ENCODE measurements at regions not wholly inside any gene's neighbourhood (a gene's known extent, or its start where the extent isn't known, plus 50 kb on each side); places are given as distances from the start of the nearest gene placed in this dataset.
A peak's percentile ranks its signal among the peaks of the same experiment; 100 is the strongest.

DNA sequence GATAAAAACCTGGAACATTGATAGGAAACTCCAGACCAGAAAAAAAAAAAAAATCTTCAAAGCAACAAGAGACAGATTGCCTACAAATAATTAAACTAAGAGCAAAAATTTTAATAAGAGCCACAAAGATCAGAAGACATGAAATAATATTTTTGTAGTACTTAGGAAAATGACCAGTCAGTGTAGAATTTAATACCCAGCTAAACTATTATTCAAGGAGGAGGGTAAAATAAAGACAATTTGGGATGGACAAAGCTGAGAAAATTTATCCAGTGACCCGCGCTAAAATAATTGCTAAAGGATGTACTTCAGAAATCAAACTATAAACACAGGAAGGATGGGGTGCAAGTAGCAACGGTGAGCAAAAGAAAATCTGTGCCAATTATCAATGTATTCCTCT, 133.2 kb downstream of the AQP9 start:
- no peak for DNase-seq

DNA sequence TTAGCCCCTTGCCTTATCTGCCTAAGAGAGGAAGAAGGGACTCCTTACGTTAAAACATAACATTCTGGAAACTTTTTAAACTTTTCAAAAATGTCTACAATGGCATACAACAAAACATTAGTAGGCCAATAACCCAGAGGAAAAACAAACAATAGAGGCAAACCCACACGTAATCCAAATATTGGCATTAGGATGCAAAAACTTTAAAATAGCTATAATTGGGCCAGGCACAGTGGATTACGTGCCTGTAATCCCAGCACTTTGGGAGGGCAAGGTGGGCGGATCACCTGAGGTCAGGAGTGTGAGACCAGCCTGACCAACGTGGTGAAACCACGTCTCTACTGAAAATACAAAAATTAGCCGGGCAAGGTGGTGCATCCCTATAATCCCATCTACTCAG, 134.9 kb downstream of the AQP9 start:
- no peak for DNase-seq

DNA sequence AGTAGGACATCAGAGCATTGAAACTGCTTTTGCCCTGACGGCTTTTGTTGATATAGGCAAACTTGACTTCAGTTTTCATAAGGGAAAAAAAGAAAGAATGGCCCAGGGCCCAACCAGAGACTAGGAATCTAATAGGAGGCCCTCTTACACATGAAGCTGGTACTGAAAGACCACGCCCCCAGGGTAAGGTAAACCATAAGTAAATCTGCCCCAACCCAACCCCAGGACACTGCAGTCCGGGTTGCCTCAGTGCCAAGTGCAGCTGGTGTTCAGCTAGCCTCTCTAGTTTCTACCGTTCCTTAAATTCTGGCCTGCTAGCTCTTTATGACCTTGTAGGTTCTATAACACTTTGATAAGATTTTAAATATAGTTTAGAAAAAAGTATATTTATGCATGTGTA, 136.7 kb downstream of the AQP9 start:
- DNase-seq: no peak

DNA sequence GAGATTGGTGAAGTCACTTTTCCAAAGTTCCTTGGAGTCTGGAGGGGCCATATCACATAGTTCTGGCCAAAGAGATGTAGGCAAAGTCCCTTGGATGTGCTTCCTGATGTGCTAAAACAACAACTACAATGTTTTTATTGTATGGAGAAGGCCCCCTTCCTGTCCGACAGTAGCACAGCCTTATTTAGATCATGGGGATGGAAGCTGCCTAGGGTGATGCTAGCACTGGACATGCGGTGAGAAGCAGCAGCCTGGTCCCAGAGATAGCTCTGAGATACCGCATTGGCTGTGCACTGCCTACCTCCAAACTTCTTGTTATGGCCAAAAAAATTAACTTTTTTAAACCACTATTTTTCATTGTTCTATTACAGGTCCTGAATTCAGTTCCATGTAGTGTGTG, 137.6 kb downstream of the AQP9 start:
- no peak for DNase-seq

DNA sequence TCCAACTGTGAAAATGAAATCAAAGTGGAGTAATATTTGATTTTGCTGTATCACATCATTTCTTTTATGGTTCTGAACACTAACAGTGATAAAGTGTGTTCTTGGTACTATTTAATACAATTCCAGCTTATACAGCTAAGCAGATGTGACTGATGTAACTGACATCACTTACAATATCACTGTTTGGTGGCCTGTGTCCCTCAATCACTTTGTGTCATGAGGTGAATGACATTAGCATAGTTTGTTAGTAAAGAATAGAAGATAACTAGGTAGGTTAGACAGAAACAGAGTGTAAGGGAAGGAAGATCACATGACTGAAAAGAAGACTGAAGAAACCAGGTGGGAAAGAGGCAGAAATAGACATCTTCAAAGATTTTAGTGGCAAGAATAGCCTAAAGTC, 138.7 kb downstream of the AQP9 start:
- no peak for DNase-seq

DNA sequence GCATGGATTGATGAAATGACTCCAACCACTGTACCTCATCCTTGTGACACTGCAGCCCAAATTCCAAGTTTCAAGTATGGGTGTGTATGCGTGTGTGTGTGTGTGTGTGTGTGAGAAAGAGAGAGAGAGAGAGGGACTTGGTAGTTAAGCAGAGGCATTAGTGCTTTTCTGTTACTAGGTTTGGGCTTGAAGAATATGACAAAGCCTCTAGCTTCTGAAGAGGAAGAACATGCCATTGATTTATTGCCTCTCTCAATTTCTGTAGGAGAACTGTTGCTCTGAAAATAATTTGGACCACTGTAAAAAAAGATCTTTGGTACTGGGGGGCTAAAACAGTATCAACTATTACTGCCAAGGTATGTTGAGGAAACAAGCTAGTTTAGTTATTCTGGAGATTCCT, 139.2 kb downstream of the AQP9 start:
- DNase-seq: no peak

DNA sequence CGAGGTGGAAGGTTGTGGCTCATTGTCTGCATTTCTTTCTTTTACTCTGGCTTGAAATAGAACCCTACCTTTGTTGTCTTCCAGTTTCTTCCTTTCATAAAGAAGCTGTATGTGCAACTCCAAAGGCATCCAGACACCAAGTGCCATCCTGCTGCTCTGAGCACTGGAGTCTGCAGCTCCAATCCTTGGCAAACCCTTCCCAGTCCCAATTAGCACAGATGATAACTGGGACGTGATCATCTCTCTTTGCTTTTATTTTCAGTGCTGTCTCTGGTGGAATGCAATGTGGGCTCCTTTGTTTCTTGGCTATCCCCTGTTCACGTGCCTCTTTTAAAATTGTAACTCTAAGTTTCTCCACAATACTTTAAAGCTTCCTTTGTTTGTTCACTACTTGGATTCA, 140.9 kb downstream of the AQP9 start:
- no peak for DNase-seq

DNA sequence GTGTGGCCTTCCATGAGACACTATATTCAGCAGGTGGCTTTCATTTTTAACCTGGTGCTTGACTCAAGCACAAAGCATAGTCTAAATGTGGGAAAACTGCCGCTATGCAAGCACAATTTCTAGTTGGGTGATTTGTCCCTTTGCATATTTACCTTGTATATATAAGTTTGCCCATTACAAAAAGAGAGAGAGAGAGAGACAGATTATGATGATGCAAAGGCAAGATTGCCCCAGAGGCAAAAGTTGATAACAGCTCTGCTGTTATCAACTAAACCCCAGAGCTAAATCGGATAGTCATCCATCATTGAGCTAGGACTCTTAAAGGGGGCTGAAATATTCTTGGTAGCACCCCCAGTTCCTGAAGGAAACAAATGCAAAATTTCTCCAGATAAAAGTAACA, 141.5 kb downstream of the AQP9 start:
- no peak for DNase-seq

DNA sequence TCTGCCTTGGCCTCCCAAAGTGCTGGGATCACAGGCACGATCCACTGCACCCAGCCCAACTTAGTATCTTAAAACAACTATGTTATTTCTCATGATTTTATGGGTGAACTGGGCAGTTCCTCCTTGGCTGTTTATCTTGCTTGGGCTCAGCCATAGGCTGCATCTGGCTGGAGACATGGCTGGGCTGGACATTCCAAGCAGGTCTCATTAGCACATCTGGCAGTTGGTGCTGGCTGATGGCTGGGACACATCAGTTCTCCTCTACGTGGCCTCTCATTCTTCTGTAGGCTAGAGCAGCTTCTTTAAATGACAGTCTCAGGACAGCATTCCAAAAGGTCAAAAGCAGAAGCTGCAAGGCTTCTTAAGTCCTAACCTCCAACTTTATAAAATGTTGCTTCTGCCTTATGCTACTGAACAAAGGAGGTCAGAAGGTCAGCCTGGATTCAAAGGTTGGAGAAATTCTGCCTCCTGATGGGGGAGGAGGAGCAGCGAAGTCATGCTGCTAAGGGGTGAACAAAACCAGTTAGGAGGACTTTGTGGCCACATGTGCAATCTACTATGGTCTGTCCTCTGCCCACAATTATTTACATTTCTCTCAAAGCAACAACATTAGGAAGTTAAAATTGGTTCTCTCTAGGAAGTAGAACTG, 144.0 kb downstream of the AQP9 start:
- DNase-seq: peak; percentile 32

DNA sequence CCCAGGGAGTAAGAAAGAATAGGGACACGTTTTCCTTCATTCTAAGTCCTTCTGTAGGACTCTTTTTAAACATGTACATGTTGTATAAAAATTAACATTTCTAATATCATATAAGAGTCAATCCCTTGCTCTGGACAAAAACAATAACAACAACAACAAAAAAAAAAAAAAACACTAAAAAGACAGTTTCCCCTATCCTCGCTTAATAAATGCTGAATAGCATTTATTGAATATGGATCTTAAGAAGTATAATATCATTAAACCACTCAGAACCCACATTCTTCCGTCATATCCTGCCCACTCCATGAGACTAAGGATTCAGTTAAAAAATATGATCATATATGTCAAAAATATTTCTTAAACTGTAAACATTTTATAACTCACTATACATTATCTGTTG, 145.1 kb downstream of the AQP9 start:
- no peak for DNase-seq

DNA sequence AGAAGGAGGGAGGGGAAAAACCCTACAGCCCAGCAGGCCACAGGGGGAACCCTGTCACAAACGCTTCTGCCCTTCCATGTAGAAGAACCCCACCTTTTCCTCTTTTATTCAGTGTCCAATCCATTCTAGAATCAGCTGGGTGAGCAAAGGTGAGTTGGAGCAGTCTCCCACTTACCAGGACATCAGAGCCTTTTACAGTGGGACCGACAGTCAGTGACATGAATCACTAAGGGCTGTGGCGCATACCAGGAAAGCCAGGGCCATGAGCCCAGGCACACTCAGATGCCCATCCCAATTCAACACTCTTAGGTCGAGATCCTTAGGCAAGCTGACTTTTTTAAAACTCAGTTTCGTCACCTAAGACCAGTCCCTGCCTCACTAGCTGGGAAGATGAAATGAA, 146.1 kb downstream of the AQP9 start:
- no peak for DNase-seq

DNA sequence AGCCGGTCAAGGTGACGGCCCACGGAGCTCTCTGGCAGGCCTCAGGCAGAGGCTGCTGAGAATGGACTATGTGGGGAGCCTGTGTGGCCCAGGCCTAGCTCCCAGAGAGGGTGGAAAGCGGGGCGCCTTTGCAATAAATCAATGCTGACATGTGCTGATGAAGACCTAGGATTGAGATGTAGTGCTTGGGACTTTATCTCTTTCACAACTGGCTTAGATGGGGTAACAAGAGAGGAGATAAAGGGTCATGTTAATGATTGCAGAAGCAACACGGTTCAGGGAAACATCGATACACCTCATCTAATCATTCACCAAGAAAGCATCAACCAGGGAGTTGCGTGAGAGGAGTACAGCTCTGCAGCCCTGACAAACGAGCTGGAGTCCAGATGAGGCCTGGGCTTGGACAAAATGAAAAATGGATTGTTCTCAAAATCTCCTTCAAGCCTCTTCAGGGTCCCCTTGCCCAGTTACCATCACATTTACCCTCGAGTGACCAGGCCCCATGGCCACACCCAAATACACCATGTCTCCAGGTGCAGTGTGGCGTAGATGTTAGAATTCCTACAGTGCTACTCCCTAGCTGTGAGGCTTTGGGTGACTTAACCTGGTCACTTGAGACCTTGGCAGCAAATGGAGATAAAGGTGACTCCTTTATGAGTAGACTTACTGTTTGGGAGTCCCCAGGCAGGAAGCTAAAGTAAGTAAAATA, 146.4 kb upstream of the LIPC start:
- no peak for DNase-seq

DNA sequence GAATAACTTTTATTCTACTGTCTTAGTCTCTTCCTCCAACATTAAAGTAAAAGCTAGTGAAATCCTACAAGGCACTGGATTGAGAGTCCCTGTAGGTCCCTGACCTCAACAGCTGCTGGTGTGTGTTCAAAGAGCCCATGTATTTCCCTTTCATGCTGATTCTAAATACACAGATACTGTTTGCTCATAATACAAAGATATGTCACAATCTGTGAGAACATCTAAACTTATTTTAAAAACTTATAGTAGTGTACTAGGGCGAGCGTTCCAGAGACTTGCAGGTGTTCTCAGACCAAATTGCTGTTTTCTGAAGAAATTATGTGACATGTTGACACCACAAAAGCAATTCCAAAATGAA, 145.9 kb upstream of the LIPC start:
- DNase-seq: no peak

DNA sequence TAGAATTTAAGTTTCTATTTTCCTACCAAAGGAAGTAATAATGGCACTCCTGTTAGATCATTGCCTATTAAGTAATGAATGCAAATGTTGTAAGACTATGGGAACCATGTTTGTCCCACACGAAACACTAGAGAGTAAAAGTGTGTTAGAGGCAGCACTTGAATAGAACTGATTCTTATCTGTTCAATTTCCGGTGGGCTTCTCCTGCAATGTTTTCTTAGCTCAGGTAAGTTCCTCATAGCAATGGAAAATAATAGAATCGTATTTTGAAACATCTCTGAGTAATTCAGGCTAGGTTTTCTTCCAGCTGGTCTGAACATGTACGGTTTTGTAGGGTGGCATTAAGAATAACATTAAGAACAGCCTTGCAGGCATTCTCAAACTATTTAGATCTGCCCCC, 145.3 kb upstream of the LIPC start:
- peak; percentile 37 for DNase-seq

DNA sequence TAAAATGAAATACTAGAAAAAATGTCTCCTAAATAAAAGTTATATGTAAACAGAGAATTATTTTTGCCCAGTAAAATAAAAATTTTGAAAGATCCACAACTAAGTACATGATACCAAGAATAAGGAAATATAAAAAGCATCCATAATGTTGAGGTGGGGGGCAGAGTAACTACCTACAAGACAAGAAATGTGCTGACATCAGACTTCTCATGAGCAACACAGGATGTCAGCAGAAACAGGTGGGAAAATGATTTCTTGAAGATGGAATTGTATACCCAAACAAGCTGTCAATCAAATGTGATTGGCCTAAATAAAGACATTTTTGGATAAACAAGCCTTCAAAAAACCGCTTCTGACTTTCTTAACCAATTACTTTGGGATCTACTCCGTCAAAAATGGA, 143.9 kb upstream of the LIPC start:
- no peak for DNase-seq

DNA sequence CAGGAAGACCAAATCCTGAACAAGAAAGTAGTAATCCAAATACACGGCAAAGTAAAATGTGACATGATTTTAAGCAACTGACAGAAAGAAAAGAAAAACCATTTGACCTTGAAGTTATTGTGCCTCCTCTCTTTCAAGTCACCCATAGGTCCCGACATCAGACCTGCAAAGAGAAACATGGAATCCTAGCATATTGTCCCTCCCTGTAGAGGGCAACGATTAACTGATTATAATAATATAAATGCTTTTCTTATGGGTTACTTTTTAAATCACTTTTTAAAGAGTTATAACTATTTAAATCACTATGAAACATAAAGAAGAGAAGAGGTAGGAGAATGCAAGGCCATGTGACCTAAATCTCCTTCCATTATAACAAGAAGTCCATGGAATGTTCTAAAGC, 143.2 kb upstream of the LIPC start:
- no peak for DNase-seq

DNA sequence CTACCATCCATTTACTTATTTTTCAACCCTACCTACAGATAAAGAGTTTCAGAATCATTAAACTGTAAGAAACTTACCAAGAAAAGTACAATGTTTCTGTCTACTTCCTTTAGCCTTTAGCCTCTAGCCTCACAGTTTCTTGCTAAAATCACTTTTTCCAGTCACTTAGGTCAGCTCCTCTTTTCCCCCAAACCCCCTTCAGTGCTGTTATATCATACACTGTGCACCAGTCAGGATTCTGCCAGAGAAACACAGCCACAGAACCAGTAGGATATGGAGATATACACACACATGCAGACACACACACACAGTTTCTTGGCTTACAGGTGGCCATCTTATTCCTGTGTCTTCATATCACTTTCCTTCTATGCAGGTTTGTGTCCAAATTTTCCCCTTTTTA, 139.9 kb upstream of the LIPC start:
- no peak for DNase-seq

DNA sequence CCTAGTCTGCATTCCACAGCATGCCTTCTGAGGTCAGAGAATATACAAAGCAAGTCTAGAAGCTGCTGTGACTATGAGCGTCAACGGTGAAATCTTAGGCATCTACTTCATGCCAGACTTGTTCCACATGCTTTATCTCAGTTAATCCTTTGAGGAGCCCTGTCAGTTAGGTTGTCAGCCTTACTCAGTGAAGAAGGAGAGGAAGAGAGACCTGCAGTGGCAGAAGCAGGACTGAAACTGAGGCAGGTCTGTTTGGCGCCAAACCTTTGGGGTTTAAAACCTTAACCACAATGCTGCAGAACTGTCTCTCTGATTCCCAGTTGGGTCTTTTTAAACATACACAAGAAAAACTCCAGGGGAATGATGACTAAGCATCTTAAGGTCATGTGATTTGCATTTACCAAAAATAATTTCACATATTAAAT, 139.0 kb upstream of the LIPC start:
- DNase-seq: no peak

DNA sequence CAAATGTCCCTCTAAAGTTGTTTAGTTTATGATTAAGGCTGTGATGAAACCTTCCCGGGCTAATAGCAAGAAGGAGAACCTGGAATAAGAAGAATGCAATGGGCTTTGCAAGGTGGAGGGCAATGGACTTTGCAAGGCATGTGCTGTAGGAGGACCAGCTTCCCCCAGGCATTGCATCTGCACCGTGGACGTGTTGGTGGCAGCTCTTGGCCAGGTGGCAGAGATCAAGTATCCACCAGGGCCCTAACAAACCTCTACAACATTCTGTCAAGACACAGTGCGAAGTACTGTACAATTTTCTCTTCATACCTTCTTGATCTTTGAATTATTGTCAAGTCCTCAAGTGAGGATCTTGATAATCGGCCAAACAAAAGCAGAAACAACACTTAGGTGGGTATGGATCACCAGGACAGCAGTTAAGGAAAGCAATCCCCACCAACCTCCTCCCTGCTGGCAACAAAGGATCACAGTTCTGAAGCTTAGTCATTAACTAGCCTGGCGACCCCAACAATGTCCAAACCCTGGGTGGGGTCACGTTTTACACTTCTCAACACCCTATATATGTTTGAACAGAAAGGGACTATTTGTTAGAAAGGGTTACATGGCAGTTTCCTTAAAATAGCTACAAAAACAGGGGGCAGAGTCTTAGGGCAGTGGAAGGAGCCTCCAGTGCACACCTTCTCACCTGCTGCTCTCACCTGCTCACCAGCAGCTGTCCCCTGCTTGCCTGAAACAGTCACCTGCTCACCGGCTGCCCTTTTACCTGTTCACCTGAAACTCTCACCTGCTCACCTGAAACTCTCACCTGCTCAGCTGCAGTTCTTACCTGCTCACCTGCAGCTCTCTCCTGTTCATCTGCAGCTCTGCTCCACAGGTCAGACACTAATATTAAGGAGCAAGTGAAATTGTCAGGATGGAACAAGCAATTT, 137.9 kb upstream of the LIPC start:
- DNase-seq: no peak

DNA sequence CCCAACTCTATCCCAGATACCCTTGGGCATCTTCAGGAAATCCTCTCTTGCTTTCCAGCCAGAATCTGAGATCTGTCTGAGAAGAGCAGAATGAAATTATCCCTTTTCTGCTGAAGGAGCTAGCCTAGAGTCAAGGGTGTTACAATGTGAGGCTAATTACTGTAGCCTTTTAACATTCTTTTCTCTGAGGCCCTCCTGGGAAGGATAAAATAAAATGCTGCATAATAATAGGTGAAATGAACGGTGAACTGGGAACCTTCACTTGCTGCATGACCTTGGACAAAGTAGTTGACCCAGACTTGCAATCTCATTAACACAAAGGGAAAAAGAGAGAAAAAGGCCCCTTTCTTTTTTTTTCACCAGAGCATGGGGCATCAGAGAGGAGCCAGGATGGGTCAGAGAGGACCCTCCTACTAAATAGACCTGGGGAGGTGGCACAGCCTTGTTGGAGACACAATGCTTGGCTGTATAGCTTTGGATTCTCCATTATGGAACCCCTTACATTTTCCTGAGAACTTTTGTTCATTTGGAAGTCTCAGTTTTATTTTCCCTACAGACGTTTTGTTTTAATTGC, 137.0 kb upstream of the LIPC start:
- no peak for DNase-seq

DNA sequence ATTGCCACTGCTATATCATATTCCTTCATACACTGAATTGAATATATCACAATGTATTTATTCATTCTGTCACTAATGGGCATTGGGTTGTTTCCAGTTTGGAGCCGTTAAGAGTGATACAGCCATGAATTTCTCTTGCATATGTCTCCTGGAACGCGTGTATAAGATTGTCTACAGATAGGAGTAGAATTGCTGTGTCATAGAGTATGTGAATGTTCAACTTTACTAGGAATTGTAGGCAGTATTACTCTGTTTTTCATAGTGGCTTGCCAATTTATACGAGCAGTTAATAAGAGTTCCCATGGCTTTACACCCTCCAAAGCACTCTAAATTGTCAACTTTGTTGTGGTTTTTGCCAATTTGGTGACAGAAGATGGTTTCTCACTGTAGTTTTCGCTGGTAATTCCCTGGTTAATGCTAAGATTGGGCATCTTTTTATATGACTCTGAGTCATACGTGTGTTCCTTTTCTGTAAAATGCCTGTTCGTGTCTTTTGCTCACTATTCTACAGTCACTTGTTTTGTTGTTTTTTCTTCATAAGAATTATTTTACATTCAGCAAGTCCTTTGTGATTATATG, 136.1 kb upstream of the LIPC start:
- DNase-seq: no peak

DNA sequence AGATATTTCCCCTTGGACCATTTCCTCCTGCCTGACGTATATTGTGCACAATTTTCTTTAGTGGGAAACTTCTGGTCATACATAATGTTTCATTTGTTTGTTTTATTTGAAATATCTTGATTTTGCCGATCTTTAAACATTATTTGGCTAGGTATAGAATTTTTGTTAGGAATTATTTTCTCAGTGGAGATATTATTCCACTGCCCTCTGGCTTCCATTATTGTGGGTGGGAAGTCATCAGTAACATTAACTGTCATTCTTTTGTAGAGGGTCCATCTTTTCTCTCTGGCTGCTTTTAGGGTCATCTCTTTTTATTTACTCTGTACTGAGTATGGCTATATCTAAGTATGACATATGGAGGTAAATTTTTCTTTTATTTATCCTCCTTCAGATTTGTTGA, 135.5 kb upstream of the LIPC start:
- no peak for DNase-seq

DNA sequence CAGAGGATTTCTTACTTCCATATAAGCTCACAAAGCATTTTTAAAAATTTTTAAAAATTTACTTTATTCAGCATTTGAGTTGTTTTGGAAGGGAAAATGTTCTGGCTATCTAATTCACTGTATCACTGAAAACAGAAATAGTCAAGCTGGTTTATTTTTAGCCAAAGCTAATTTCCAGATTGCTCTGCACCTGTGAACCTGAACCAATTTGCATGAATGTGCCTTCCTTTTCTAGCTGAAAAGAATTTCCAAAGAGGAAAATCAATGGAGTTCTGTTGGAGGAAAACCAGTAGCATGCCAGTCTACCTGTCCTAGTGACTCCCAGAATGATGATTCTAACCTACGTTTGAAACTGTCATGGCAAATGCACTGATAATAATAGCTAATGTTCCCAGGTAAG, 134.2 kb upstream of the LIPC start:
- DNase-seq: no peak
